ENCODE measurements at regions not wholly inside any gene's neighbourhood (a gene's known extent, or its start where the extent isn't known, plus 50 kb on each side); places are given as distances from the start of the nearest gene placed in this dataset.
"Not testable (repeated sequence)": the region's sequence is repeated elsewhere in the genome, so short reads cannot be mapped to it uniquely, and the experiment has no call there.

DNA sequence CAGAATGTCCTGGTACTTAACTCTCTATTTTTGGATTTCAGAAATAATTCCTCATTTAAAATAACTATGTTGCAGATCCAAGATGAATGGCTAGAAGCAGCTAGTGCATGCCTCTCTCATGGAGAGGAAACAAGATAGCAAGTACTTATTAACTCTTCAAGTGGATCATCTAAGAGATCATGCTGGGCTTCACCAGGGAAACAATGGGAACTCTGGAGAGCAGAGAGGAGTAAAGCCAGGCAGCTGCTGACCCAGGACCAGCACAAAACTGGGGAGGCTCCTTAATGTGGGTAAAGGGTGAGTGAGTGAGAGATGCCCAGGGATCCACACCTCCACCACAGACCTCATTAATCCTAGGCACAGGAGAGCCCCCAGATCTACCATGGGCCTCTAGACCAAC, 897.8 kb upstream of the ACO1 start:
- DNase-seq, result no peak

GRCh38 chr9:31490551-31491106, 893.8 kb upstream of the ACO1 start:
- DNase-seq, result no peak

GRCh38 chr9:31492229-31492628, 892.2 kb upstream of the ACO1 start:
- DNase-seq, result no peak

DNA sequence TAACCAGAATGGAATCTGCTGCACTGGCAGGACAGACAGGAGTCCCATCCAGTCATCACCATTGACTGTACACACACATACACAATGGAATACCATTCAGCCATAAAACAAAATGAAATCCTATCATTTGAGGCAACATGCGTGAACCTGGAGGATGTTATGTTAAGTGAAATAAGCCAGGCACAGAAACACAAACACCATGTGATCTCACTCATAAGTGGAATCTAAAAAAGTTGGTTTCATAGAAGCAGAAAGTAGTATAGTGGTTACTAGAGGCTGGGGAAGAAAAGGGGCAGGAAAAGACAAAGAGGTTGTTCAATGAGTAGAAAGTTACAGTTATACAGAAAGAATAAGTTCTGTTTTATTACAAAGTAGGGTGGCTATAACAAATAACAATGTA, 884.0 kb upstream of the ACO1 start:
- DNase-seq, result no peak

DNA sequence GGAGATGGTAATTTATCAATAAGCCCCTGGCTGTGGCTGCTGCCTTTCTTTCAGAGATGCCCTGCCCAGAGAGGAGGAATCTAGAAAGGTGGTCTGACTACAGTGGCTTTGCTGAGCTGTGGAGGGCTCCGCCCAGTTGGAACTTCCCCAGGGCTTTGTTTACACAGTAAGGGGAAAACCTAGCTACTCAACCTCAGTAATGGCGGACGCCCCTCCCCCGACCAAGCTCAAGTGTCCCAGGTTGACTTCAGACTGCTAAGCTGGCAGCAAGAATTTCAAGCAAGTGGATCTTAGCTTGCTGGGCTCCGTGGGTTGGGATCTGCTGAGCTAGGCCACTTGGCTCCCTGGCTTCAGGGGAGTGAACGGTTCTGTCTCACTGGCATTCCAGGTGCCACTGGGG, 865.4 kb upstream of the ACO1 start:
- no peak for DNase-seq

GRCh38 chr9:31519424-31519823, 865.0 kb upstream of the ACO1 start:
- no peak for DNase-seq

DNA sequence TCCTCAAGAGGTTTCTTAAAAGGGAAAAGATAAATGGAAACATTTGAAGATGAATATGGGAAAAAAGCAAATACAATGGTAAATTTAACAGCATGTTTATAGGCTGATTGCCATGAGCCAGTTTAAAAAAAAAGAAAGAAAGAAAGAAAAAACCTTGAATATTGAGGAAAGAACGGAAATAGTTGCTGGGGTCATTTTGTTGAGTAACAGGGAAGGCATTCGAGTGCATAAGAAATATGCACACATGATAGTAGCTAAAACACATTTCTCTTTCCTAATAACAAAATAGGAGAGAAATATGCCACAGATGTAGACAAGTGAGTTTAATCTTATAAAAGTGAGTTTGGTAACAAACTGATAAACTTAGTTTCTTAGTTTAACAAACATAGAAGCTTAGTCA, 864.6 kb upstream of the ACO1 start:
- no peak for DNase-seq

DNA sequence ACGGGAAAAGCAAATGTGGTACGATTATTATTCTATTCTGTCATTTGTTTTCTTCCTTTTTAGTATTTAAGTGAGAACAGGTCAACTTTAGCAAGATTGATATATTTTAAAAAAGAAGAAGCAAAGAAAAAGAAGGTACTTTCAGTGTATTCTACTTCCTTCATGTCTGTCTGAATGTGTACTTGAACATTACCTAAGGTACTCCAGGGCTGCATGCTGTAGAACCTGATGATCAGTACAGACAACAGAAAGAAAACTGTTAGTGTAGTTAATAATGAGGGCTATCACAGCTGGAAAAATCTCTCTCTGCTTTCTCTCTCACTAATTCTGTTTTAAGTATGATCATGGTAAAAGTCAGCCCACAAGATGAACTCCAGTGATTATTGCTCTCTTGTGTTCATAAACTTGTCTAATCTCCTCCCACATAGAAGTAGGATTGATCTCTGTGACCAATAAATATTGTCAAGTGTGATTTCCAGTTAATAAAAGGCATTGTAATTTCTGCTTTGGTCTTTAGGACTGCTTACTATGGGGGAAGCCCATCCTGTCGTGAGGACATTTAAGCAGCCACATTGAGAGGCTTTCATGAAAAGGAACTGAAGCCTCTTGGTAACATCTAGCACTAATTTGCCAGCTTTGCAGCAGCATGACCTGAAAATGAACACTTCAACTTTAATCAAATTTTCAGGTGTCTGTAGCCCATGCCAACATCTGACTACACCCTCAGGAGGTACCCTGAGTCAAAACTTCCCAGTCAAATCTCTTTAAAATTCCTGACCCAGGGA, 864.0 kb upstream of the ACO1 start:
- DNase-seq, result no peak

DNA sequence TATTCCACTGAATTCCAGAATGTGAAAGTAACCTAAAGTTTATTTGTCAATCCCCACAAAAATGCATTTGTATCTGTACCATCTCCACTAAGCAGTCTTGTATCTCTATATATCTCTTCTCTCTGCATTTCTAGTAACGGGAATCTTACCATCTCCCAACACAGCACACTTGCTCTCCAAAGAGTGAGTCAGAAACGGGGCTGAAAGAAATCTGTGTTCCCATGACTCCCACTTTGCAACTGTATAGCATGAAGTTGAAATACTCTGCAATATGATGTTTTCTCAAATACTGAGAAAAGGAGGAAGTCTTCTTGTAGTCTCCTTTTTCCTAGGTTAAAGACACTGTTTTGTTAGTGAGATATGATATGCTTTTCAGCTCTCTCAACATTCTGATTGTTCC, 848.8 kb upstream of the ACO1 start:
- no peak for DNase-seq

GRCh38 chr9:31536471-31536870, 848.0 kb upstream of the ACO1 start:
- DNase-seq, result no peak

DNA sequence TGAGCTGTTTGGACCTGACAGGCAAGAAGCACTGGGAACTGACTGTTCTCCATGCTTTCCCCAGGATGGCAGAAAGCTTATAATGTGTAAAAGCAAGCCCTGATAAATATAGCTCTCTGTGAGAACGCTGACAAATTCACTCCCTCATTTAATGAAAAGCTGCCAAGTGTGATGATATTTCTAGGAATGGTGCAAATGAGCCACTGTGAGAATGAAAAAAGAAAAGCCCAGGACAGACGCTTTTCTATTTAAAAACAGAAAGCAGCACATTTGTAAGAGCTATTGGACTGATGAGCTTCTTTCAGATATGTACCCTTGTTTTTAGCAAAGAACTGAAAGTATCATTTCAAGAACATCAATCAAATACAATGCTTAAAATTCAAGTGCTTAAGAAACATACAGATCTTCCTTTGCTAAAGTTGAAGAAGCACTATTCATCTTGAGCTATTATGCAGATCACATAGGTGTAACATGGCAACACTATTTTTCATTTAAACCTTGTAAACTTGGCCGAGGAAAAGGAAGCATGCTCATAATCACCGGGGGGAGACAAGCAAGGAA, 842.6 kb upstream of the ACO1 start:
- no peak for DNase-seq

DNA sequence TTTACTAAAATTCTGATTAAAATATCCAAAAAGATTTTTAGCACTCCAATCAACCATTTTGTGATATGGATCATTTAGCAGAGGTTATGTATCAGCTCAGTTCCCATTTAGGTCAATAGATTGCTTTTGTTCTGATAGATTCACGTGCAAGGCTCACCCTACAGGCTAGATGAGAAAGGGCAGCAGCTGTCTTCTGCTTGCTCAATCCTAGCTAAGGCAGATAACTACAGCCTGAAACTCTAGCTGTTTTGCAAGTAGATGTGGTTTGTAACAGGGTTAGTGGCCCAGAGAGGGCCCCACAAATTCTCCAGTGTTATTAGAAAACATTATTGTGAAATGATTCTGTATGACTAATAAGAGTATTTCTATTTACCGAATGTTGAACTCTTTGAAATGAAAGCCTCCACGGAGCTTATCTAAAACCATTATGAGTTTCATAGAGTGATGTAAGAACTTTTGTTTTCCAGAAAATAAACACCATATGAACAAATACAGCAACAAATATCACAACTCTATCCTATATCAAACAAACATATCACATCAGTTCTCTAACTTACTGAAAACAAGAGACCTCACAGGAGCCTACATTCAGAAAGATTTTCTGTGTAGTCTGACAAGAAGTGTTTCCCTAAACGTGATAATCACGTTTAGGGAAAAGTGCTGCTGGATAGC, 841.9 kb upstream of the ACO1 start:
- no peak for DNase-seq

DNA sequence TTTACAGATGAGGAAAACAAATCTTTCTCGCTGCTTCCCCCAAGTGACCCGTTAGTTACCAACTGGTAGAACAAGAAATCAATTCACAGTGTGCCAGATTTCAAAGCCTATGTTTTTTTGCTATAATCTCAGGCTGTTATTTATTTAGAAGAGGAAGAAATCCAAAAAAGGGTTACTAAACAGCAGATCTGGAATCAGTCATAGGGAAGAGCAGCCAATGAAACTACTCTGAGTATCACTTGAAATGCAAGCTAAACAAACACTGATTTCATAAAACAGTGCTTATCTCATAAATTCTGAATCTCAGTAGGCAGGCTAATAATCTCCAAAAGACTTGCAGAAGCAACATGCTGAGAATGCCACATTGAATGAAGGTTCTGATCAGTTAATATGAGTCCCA, 829.5 kb upstream of the ACO1 start:
- no peak for DNase-seq

DNA sequence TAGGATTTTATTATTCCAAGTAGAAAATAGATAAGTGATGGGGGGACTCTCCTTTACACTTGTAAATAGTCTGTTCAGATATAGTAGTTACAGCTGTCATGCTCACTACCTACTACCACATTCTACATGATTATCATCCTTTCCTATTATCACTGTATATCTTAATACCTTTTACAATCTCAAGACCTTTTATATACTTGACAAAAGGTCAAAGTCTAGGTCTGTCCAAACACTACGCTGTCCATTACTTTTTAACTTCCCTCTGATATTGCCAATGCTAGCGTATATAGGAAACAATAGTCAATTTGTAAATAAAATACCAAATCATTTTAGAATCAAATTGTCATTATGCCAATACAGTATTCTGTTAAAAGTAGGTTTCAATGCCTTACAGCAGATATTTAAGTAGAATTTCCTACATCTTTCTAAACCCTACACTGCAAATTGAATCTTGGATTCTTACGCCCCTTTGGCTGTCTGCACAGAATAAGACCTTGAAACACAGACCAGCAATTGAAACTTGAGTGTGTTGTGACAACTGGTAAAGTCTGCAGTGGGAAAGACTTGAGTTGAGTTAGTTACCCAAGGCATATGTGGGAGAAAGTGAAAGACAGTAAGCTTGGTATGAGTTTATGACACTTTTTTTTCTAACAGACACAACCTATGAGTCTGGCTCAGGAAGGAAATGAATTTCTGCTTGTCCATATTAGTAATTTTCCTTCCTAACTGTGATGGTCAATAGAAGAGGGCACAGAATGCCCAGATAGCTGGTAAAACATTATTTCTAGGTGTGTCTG, 827.6 kb upstream of the ACO1 start:
- no peak for DNase-seq

DNA sequence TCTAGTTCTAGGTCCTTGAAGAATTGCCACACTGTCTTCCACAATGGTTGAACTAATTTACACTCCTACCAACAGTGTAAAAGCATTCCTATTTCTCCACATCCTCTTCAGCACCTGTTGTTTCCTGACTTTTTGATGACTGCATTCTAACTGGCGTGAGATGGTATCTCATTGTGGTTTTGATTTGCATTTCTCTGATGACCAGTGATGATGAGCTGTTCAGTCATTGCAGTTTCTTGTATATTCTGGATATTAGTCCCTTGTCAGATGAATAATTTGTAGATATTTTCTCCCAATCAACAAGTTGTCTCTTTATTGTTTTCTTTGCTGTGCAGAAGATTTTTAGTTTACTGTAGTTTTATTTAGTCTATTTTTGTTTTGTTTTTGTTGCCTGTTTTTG, 812.3 kb upstream of the ACO1 start:
- not testable (repeated sequence) for DNase-seq

DNA sequence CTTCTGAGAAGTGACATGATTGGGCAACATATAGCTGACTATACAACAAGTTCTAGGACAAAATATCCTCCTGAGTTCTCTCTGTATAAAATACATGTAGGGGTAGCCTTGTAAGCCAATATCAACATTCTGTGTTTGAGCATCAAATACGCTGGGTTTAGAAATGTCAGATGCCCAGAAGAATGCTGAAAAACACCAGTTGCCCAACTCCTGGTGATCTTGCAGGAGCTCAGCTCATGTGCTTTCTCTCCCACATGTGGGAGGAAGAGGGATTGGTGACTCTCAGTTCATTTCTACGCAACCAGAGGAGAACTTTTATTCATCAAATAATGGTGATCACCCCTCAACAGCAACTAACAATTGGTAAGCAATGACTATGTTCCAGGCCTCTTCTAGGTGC, 810.9 kb upstream of the ACO1 start:
- no peak for DNase-seq

DNA sequence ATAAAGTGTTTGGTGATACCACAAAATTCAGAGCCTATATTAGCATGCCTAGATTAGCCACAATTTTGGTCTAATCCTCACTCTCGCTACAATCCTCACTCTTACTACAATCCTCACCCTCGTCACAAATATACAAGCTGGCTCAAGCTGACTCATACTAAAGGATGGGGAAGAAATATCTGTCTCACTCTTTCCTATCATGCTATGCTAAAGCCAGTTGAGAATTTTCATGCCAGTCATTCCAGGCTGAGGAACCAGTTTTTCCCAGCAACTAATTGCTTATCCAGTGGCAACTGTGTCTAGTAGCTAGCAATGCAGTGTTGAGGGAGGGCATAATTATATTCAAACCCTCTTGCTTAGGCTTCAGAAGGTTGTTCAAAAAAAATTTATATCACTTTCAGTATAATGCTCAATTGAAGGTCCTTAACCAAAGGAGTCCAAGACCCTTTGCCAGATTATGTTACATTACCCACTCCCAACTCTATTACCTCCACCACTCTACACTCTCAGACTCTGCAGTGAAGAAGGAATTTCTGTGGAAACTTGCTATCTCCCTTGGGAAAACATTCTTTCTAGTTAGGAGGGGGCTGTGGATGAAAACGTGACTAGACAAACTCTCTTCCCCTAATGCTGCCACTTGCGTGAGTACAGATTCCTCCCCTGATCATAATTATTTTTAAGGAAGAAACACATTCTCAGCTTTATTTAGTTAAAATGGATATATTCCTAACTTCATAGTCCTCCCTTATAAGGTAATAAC, 810.3 kb upstream of the ACO1 start:
- no peak for DNase-seq

GRCh38 chr9:31582071-31582470, 802.4 kb upstream of the ACO1 start:
- no peak for DNase-seq

DNA sequence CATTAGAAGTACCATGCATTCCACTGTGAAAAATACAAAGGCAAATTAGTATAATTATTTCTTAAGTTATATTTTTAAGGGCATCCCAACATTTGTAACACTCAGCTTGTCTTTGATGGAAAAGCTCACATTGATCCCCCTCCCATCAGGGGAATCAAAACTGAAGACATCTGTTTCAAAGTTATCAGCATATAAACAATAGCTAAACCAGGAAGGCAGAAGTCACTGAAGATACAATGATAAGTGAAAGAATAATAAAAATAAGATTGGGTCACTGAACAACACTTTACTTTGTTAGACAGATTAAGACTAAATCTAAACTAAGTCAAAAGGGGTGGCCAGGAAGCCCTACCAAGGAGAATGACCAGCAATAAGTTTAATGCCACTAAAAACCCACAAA, 801.9 kb upstream of the ACO1 start:
- DNase-seq, result no peak

DNA sequence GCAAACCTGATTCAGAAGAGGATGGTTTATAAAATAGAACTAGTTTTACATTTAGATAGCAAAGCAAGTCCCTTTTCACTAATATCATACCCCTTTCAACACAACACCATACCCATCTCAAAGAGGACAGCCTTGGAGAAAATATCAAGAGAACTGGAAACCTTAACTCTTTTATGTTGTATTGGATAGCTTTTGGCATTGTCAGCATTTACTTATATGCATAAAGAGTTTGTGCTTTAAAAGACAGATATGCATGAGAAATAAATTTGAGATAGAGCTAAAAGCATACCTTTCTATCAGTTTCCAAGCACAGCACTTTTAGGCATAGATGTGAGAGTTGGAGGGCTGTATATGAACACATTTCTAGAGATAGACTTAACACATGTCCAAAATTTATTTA, 799.3 kb upstream of the ACO1 start:
- no peak for DNase-seq

- no peak for DNase-seq
Measured at GRCh38 chr9:31587146-31587545, 797.3 kb upstream of the ACO1 start.

GRCh38 chr9:31588006-31588405, 796.4 kb upstream of the ACO1 start:
- no peak for DNase-seq

DNA sequence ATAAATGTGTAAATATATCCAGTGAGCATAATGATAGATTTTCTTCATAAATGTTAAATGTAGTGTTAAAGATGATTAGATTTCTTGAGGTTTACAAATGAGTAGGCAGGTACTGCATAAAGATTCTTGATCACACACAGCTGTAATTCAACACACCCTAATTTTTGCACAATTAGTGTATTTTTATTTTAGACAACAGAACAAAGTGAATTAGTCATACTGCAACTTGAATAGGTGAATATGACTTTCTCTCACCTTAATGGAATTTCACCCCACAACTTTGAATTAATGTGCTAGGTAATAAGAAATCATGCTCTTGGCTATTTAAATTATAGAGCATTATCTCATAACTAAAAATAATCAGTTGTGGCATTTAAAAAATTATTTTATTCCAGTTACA, 795.7 kb upstream of the ACO1 start:
- DNase-seq, result no peak
